Stimulated activated CD8-positive, alpha-beta memory T cell treated with anti-CD3 and anti-CD28 coated beads, Interleukin-15, amount 100 ng/mL, for 48 hours (primary cell): ENCODE measurements at regions not wholly inside any gene's neighbourhood (a gene's known extent, or its start where the extent isn't known, plus 50 kb on each side); places are given as distances from the start of the nearest gene placed in this dataset.

Source experiments
- DNase-seq, 2 donors: peaks; one replicate each; pipeline ENCODE4 v3.0.0-alpha.2; 2020; ENCODE audit warnings: low read depth in 2 of 2

DNA sequence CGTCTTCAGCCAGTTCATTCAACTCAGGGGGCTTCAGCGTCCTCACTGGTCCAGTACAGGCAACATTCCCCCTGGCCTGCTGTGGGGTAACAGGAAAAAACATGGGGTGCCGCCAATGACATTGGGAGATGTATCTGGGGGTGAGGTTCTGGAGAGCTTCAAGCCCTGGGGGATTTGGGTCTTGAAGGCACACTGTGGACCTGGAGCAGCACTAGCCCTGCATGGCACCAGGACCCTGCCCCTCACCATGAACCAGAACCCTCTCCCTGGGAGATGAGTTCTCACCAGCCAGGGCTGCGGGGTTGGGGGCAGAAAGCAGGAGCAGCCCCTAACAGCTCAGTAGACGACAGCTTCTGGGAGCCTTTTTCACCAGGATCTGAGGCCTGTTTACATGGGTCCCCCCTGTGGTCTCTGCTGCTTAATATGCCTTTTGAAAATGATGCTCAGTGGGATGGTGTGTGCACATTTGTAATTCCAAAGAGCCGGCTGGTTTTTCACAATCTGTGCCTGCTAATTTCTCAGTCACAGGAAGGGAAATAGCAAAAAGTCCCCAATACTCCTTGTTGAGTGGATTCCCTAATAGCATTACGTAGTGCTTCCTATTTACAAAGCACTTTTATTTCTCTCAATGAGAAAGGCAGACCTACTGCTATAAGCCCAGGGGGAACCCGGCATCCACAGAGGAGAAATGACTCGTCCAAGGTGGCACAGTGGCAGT lies 509.5 kb downstream of the RPS24 start:
- DNase-seq, result no peak

DNA sequence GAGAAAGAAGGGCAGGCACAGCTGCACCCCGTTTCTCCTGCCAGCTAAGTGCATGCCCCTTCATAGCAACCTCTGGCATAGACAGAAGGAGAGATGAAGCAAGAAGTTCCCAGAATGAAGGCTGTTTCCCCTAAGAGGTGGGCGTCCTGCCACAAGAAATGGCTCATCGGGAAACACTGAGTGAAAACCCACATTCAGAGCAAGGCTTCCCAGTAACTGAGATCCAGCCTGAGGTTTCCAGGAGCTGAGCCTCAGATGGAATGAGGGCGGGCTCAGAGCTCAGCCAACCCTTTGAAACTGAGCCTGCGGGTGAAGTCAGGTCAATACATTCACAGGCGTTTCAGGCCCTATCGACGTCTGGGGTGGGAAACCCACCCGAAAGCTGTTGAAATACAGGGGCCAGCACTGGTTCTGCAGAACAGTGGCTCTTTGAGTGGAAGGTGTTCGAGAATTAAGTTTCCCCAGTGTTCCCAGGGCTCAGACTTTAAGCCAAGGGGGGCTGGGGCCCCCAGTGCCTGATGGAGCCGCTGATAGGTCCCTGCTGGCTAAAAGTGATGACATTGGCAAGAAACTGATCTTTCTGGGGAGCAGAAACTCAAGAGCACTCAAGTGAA lies 510.2 kb downstream of the RPS24 start:
- no peak for DNase-seq

DNA sequence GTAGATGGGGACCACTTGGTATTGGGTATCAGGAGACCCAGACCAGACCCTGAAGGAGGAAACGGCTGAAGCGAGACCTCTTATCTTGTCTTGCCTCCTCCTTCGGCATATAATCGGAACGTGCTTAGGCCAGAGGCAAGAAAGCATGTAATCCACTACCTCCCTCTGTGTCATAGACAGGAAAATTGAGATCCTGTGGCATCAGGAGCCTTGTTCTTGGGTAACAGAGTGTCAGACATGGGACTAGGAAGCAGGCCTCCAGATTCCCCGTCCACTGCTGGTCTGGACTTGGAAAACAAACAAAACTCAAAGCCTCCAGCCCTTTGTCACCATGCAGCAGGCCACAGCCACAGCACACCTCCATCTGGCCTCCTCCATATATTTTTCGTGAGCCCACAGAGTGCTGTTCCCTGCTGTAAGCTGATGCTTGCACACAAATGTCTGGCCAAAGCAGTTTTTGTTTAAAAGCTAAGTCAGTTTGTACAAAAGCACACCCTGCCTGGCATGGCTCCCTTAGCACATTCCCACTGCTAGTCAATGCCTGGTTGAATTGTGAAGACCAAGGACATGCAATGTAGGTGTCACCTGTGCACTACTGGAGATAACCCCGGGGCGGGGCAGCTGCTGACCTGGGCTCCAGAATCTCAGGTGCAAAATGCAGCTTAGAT lies 510.9 kb downstream of the RPS24 start:
- DNase-seq, result no peak

DNA sequence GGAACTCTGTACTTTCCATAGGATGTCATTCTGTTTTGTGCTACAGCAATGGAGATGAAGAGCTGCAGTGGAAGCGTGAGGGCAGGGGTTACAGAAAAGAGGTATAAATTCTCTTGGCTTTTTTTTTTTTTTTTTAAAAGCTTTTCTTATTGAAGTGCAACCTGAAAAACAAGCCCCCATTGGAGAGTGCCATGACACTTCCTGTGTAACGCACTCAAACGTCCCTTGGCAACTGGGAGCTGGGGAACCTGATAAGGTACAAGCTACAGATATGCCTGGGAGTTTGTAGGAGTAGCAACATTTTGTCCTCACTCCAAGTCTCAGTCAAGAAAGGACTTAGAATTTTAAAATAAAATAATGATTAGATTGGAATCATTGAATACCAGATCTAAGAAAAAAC lies 512.1 kb downstream of the RPS24 start:
- DNase-seq, result no peak

DNA sequence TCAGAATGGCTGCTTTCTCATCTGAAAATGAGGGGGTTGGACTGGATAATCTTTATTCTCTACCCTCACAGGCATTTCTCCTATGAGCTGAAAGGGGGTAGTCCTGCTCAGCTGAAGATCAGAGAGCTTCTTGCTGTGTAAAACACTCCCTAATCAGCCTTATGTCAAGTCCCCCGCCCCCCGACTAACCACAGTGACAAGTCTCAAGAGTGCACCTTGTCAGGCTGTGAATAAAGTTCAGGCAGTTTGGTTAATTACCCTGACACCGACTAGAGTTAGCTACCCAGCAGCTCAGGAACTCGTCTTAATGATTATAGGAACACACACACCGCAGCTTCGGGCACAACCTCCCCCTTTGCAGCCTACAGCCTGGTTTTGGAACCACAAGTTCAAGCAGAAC lies 513.7 kb downstream of the RPS24 start:
- DNase-seq, result no peak

GRCh38 chr10:78547905-78548304 lies 514.2 kb downstream of the RPS24 start:
- no peak for DNase-seq

DNA sequence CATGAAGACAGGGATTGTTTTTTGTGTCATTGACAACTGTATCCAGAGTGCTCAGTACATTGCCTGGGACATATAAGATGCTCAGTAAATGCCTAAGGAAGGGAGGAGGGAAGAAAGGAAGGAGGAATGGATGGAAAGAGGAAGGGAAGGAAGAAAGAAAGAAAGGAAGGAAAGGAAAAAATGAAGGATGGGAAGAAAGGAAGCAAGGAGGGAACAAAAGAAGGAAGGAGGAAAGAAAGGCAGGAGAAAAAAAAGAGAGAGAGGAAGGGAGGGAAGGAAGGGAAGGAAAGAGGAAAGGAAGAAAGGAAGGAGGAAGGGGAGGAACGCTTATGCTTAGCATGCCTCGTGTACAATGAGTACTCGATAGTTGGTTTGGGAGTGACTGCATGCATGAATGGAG lies 514.7 kb downstream of the RPS24 start:
- no peak for DNase-seq

DNA sequence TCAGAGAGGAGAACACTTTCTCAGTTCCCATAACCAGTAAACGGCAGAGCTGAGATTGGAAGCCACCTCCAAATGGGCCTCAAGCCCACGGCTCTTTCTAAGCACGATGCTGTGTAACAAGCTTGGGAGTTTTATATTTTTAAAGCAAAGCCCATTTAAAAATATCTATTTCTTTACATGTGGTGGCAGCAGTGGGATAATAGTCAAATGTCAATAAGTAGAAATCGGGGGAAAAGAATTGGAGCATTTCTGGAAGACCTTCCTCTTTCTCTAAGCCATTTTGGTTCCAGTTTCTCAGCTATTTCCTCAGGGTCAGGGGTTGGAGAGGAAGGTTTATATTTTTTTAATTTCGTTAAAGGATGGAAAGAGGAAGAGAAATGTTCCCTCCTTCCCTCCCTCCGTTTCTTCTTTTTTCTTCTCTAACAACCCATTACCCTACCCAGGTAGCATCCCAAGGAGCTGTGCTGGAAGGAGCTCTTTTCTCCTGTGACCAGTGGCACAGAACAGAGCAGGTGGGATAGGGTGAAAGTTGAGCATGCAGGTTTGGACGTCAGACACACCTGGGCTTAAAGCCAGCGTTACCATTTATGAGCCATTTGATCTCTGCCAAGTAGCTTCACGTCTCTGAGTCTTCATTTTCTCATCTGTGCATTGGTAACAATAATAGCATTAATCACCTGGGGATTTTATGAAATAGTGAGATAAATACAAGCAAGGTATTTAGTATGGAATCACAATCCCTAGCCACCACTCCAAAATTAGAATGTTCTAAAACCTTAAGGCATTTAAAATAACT lies 515.7 kb downstream of the RPS24 start:
- DNase-seq, result no peak

- no peak for DNase-seq
Measured at GRCh38 chr10:78550090-78550489, 516.4 kb downstream of the RPS24 start.

DNA sequence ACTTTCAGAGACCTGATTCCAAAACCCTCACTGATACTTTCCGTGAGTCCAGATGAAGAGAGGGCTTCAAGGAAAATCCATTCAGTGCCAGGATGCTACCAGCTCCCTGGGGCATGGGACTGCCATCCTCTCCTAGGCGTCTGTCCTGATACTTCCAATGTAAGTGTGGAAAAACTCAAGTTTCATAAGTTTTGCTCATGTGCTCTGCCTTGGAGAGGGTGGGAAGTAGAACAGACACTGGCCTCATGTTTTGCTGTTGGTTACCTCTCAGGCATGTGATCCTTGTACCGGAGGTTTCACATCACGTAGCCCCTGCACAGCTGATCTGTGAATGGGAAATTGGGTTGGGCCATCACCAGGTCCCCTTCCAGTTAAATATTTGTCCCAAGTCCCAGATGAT lies 517.1 kb downstream of the RPS24 start:
- DNase-seq, result no peak

DNA sequence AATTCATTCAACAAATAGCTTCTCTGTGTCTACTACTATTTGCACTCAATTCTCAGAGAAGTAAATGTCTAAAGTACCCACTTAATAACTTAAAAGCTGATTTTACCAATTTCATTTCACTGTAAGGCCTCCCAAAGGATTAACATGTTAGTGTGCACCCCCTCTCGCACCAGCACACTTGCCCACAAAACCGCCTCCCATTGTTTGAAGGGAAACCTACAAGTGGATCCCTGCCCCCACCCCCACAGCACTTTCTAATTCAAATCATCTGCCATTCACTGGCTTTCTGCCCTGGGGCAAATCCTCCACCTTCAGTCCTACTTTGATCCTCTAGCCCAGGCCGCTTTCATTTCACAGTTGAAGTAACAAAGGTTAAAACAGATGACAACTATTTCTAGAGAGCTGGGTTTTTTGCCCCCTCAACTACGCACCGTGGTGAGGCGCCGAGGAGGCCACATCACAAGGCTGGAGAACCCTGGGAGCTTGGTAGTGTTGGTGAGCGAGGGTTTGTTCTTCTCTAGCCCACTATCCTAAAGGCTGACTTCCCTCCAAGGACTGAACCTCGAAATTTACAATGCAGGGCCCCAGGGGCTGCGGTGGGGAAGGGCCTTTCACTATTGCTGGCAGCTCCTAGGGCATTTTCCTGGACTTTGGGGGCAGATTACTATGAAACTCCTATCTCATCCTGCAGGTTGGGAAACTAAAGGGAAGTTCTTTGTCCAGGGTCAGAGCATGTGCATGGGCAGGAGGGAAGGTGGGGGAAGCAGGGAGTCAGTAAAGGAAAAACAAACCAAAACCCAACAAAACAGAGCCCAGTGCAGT lies 517.4 kb upstream of the ZMIZ1 start:
- DNase-seq, result no peak

DNA sequence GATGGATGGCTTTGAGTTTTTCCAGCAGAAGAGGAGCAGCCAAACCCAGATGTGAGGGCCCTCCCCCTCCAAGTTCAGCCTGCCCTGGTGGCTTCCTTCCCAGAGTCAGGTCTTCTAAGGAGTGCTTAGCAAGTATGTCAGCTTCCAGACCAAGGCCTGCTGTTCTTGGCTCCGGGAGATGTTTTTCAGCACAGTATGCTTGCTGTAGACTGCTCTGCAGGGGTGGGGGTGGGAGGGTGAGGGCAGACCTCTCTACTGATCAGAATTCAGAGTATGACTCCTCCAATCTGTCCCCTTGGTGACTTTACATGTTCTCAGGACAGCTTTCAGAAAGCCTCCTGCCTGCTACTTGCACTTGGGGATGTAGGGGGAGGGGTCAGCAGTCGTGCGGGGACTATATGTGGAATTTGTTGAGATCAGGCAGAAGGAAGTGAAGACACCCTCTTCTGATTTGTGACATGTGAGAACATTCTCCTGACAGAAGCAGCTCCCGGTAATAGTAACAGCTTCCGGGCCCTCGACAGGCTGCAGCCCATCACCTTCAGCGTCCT lies 516.4 kb upstream of the ZMIZ1 start:
- no peak for DNase-seq

- no peak for DNase-seq
Measured at GRCh38 chr10:78553792-78554191, 515.0 kb upstream of the ZMIZ1 start.

GRCh38 chr10:78555128-78555527 lies 513.6 kb upstream of the ZMIZ1 start:
- DNase-seq, result no peak

DNA sequence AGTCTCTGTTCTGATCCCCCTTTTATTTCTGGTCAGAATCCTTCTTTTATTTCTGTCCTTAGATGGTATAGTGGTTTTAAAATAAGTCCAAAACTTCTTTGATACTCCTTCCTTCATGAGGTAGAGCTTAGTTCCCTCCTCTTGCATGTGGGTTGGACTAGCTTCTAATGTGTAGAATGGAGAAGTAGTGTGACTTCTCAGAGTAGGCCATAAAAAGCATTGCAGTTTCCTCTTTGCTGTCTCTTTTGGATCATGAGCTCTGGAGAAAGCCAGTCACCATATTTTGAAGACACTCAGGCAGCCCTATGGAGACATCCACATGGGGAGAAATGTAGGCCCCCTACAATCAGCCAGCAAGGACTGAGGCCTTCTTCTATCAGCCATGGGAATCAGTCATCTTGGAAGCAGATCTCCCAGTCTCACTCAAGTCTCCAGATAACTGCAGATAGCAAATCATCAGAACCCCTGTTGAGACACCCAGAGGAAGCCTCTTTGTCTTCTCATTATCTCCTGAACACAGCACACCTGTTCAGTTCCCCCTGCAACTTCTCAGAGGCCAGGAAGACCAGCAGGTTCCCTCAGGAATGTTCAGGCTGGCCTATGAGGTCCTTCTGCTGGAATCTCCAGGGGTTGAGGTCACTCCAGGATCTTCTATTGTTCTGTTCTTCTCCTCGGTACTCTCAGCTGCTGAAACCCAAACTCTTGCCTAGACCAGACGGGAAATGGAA lies 511.9 kb upstream of the ZMIZ1 start:
- DNase-seq, result no peak

DNA sequence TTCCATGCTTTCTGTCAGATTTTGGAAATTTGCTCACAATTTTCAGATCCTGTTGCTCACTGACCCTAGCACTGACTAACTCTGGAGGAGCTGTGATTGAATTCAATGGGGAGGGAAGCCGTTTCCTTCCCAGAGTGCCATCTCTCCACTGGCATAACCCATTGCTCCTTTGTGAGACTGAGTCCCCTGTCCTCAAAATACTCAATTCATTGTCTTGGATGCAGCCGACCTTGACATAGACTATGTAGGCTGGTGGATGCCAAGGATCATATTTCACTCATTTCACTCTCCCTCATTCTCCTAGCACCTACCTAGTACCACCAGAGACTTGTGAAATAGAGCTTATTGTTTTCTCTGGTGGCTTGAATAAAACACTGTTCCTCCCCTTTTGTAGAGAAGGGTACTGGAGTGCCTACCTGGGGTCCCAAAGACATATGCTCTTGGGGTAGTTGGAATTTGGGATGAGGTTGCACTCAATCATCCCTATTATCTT lies 511.3 kb upstream of the ZMIZ1 start:
- DNase-seq, result no peak

DNA sequence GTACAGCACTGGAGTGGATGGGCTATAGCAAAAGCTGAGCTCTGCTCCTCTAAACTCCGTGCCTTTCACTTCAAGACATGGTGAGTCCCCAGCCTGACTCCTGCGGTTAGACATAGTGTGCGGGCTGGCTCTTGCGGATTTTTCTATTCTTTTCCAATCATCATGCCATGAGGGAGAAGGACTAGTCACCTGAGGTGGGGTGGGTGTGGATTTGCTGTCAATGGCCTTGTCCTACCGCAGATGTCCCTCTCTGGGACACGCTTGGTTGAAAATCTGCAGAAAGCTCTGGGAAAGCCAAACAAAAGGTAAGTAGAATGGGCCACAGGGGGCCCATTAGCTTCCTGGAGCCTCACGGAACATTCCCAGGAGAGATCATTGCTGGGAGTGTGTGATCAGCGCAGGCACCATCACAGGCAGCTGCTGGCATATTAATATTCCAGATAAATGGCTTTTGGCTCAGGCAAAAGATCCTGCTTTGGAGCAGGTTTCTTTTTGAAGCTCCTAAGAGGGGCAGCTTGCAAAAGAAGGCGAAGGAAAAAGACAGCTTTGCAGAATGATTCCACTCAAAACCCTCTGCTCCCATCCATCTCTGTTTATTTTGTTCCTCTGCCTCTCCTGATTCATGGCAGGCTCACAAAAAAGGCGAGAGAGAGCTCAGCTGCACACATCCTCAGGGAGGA lies 509.0 kb upstream of the ZMIZ1 start:
- DNase-seq, result no peak

DNA sequence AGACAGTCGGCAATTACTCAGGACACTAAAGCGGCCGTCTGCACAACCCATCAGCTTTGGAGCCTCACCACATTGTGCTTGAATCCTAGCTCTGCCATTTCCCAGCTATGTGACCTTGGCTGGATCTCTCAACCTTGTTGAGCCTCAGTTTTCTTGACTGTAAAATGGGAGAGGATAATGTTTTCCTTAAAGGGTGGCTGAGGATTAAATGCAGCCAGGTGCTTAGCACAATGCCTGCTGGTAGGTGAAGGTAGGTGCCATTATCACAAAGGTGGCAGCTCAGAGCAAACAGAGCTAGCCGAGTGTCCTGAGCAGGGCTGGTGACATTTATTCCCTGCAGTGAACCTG lies 508.5 kb upstream of the ZMIZ1 start:
- no peak for DNase-seq

- no peak for DNase-seq
Measured at GRCh38 chr10:78563314-78563713, 505.5 kb upstream of the ZMIZ1 start.

DNA sequence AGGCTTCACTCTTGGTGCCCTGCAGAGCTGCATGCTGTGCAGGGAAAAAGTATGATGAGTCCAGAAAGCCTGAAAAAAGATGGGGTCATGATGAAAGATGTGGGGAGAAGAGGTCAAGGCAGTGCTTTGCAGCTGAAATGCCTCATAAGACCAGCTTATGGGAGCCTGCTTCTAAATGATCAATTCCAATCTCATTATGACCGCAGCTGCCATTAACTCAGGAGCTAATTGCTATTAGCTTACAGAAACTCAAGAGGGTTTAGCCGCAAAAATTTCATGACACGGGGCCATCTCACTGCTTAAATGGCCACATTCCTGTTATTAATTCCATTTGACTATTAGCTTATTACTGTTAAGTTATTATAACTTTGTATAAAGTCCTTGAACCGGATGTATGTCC lies 502.9 kb upstream of the ZMIZ1 start:
- no peak for DNase-seq
